Dedifferentiated amniotic fluid mesenchymal stem cell (primary cell): ENCODE measurements at regions not wholly inside any gene's neighbourhood (a gene's known extent, or its start where the extent isn't known, plus 50 kb on each side); places are given as distances from the start of the nearest gene placed in this dataset.
A peak's percentile ranks its signal among the peaks of the same experiment; 100 is the strongest.

Source experiments
- DNase-seq: peaks from one replicate; pipeline ENCODE4 v3.0.0-alpha.2; 2016; ENCODE audit errors: extremely low spot score

- DNase-seq = no peak
Observed at GRCh38 chr4:15286041-15286440, 141.8 kb upstream of the C1QTNF7 start.

- DNase-seq = no peak
Observed at GRCh38 chr4:15291122-15291521, 136.7 kb upstream of the C1QTNF7 start.

- DNase-seq = no peak
Observed at GRCh38 chr4:15293711-15294110, 134.1 kb upstream of the C1QTNF7 start.

GRCh38 chr4:15294202-15294601 is 133.6 kb upstream of the C1QTNF7 start:
- DNase-seq = no peak

GRCh38 chr4:15294832-15295231 is 133.0 kb upstream of the C1QTNF7 start:
- no peak for DNase-seq

GRCh38 chr4:15295421-15296162 is 132.2 kb upstream of the C1QTNF7 start:
- DNase-seq = no peak

- DNase-seq = no peak
Observed at GRCh38 chr4:15297344-15297743, 130.5 kb upstream of the C1QTNF7 start.

- no peak for DNase-seq
Observed at GRCh38 chr4:15299627-15300026, 128.2 kb upstream of the C1QTNF7 start.

- peak; percentile 72 for DNase-seq
Observed at GRCh38 chr4:15303052-15303641, 124.7 kb upstream of the C1QTNF7 start.

GRCh38 chr4:15314974-15315373 is 112.9 kb upstream of the C1QTNF7 start:
- DNase-seq = no peak

GRCh38 chr4:15317246-15317645 is 110.6 kb upstream of the C1QTNF7 start:
- no peak for DNase-seq

GRCh38 chr4:15318621-15319348 is 109.0 kb upstream of the C1QTNF7 start:
- peak; percentile 59 for DNase-seq

- DNase-seq = no peak
Observed at GRCh38 chr4:15320121-15320678, 107.6 kb upstream of the C1QTNF7 start.

- no peak for DNase-seq
Observed at GRCh38 chr4:15322006-15322405, 105.8 kb upstream of the C1QTNF7 start.

GRCh38 chr4:15325987-15326386 is 101.8 kb upstream of the C1QTNF7 start:
- no peak for DNase-seq

GRCh38 chr4:15327311-15328298 is 100.2 kb upstream of the C1QTNF7 start:
- peak; percentile 94 for DNase-seq

GRCh38 chr4:15331930-15332329 is 95.9 kb upstream of the C1QTNF7 start:
- DNase-seq = no peak

- no peak for DNase-seq
Observed at GRCh38 chr4:15332377-15332776, 95.5 kb upstream of the C1QTNF7 start.

GRCh38 chr4:15333692-15334633 is 93.9 kb upstream of the C1QTNF7 start:
- no peak for DNase-seq
